WTC11 (cell line): ENCODE measurements at regions not wholly inside any gene's neighbourhood (a gene's known extent, or its start where the extent isn't known, plus 50 kb on each side); places are given as distances from the start of the nearest gene placed in this dataset.

Source experiments
- ATAC-seq: fragments of 200-7000 bp; cut with Tn5 transposase; 2 replicates; pipeline ENCODE4 v1.10.0; 2021; ENCODE audit warnings: mild to moderate bottlenecking, moderate library complexity
- CTCF ChIA-PET: fragments of 300-600 bp; sonication (Branson Sonifier 250); formaldehyde crosslinking; loops from one replicate; lab custom pipeline; 2021; ENCODE audit warnings: antibody characterized with exemption; lab: Charles Lee
- POLR2A ChIA-PET: fragments of 350-600 bp; sonication (Branson Sonifier 250); formaldehyde crosslinking; loops from one replicate; lab custom pipeline; 2021; ENCODE audit warnings: antibody characterized with exemption; lab: Charles Lee
- DNase-seq: peaks from one replicate; pipeline ENCODE4 v3.0.0; 2021; ENCODE audit warnings: low spot score
- H3K27ac Mint-ChIP-seq: 2 replicates; pipeline ENCODE4 v1.8.0; 2021; ENCODE audit warnings: mixed read lengths
- H3K27me3 Mint-ChIP-seq: 2 replicates; pipeline ENCODE4 v1.8.0; 2021; ENCODE audit warnings: low read depth, mild to moderate bottlenecking, moderate library complexity, mixed read lengths
- H3K36me3 Mint-ChIP-seq: 2 replicates; pipeline ENCODE4 v1.8.0; 2021; ENCODE audit warnings: mixed read lengths
- H3K4me1 Mint-ChIP-seq: 2 replicates; pipeline ENCODE4 v1.8.0; 2022; ENCODE audit warnings: mixed read lengths
- H3K4me3 Mint-ChIP-seq: 2 replicates; pipeline ENCODE4 v1.8.0; 2021; ENCODE audit warnings: mild to moderate bottlenecking, moderate library complexity, mixed read lengths
- H3K9me3 Mint-ChIP-seq: 2 replicates; pipeline ENCODE4 v1.8.0; 2021; ENCODE audit warnings: mixed read lengths
- ATF1 ChIP-seq: sonication (generic); formaldehyde crosslinking; IDR thresholded peaks from 2 replicates; pipeline ENCODE4 v1.8.1; 2023; ENCODE audit warnings: mild to moderate bottlenecking, moderate library complexity, missing genetic modification reagents
- ESRRA ChIP-seq: sonication (generic); formaldehyde crosslinking; IDR thresholded peaks from 2 replicates; pipeline ENCODE4 v1.8.1; 2022; ENCODE audit warnings: mild to moderate bottlenecking, missing genetic modification reagents, borderline replicate concordance
- GTF2I ChIP-seq: fragments of 250-450 bp; sonication (Bioruptor Pico); conservative IDR thresholded peaks from 2 replicates; pipeline ENCODE4 v1.4.0; 2021; ENCODE audit warnings: mild to moderate bottlenecking
- NFATC4 ChIP-seq: fragments of 250-450 bp; sonication (Bioruptor Pico); IDR thresholded peaks from 2 replicates; pipeline ENCODE4 v1.9.0; 2021; ENCODE audit warnings: mild to moderate bottlenecking
- SMAD3 ChIP-seq: sonication (generic); formaldehyde crosslinking; IDR thresholded peaks from 2 replicates; pipeline ENCODE4 v1.8.0; 2022; ENCODE audit warnings: missing genetic modification reagents, mild to moderate bottlenecking, borderline replicate concordance
- TP53 ChIP-seq: sonication (generic); formaldehyde crosslinking; IDR thresholded peaks from 2 replicates; pipeline ENCODE4 v1.8.1; 2023; ENCODE audit warnings: mild to moderate bottlenecking, missing genetic modification reagents
- TF ChIP-seq, protein P1 (sequence below): sonication (generic); formaldehyde crosslinking; IDR thresholded peaks from 2 replicates; pipeline ENCODE4 v1.8.1; 2023; ENCODE audit warnings: mild to moderate bottlenecking, missing genetic modification reagents
- TF ChIP-seq, protein P2 (sequence below): sonication (generic); formaldehyde crosslinking; IDR thresholded peaks from 2 replicates; pipeline ENCODE4 v1.8.1; 2023; ENCODE audit warnings: mild to moderate bottlenecking, missing genetic modification reagents, moderate library complexity
- TF ChIP-seq, protein P3 (sequence below): sonication (generic); formaldehyde crosslinking; conservative IDR thresholded peaks from 2 replicates; pipeline ENCODE4 v1.8.1; 2022; ENCODE audit warnings: mild to moderate bottlenecking, missing genetic modification reagents
- TF ChIP-seq, protein P4 (sequence below): sonication (generic); formaldehyde crosslinking; IDR thresholded peaks from 2 replicates; pipeline ENCODE4 v1.8.1; 2022; ENCODE audit warnings: missing genetic modification reagents, borderline replicate concordance
- TF ChIP-seq, protein P5 (sequence below): sonication (generic); formaldehyde crosslinking; IDR thresholded peaks from 2 replicates; pipeline ENCODE4 v1.8.0; 2022; ENCODE audit warnings: missing genetic modification reagents
- TF ChIP-seq, protein P6 (sequence below): fragments of 250-450 bp; sonication (Bioruptor Pico); conservative IDR thresholded peaks from 2 replicates; pipeline ENCODE4 v1.9.0; 2021; ENCODE audit warnings: mild to moderate bottlenecking
- TF ChIP-seq, protein P7 (sequence below): sonication (generic); formaldehyde crosslinking; IDR thresholded peaks from 2 replicates; pipeline ENCODE4 v1.8.0; 2023; ENCODE audit warnings: mild to moderate bottlenecking, missing genetic modification reagents
- TF ChIP-seq, protein P8 (sequence below): sonication (generic); formaldehyde crosslinking; conservative IDR thresholded peaks from 2 replicates; pipeline ENCODE4 v1.8.1; 2023; ENCODE audit warnings: mild to moderate bottlenecking, low read depth, missing genetic modification reagents, moderate library complexity

DNA sequence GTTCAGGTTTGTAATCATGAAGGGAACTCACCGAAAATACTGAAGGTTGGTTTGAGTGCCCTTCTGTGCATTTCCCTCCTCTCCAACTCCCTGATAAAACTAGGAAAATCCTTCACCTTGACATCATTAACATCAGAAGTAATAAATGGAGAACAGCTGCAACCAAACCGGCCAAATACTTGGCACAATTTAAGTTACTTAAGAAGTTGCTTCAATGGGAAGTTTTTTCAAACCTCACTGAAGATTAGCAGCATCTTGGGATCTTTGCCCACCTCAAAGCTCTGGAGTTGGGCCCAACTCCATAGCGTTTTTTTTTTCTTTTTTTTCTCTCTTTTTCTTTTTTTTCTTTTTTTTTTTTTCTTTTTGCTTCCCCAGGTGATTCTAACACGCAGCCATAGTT is 784.8 kb downstream of the KCNA4 start:
- TF ChIP-seq, protein P1, sequence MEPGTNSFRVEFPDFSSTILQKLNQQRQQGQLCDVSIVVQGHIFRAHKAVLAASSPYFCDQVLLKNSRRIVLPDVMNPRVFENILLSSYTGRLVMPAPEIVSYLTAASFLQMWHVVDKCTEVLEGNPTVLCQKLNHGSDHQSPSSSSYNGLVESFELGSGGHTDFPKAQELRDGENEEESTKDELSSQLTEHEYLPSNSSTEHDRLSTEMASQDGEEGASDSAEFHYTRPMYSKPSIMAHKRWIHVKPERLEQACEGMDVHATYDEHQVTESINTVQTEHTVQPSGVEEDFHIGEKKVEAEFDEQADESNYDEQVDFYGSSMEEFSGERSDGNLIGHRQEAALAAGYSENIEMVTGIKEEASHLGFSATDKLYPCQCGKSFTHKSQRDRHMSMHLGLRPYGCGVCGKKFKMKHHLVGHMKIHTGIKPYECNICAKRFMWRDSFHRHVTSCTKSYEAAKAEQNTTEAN: no peak
- TF ChIP-seq NFATC4 (no peak), GTF2I (CRISPR knock-in tag) (no peak)
- TF ChIP-seq, protein P2, sequence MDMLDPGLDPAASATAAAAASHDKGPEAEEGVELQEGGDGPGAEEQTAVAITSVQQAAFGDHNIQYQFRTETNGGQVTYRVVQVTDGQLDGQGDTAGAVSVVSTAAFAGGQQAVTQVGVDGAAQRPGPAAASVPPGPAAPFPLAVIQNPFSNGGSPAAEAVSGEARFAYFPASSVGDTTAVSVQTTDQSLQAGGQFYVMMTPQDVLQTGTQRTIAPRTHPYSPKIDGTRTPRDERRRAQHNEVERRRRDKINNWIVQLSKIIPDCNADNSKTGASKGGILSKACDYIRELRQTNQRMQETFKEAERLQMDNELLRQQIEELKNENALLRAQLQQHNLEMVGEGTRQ (CRISPR knock-in tag): no peak
- TF ChIP-seq, protein P3, sequence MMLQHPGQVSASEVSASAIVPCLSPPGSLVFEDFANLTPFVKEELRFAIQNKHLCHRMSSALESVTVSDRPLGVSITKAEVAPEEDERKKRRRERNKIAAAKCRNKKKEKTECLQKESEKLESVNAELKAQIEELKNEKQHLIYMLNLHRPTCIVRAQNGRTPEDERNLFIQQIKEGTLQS (CRISPR knock-in tag): no peak
- TF ChIP-seq, all 79 proteins: peak for 0
- H3K36me3 Mint-ChIP-seq: no peaks in the 10 kb centered on the region
- H3K27me3 Mint-ChIP-seq: no peaks in the 10 kb centered on the region
- H3K27ac Mint-ChIP-seq: no peak overlapping the region
- no peak for ATAC-seq
- POLR2A ChIA-PET: no interaction called here
- DNase-seq: no peak
- H3K4me1 Mint-ChIP-seq: no peaks in the 10 kb centered on the region
- H3K4me3 Mint-ChIP-seq: no peak overlapping the region
- H3K9me3 Mint-ChIP-seq: no peaks in the 10 kb centered on the region
- CTCF ChIA-PET: no interaction called here

DNA sequence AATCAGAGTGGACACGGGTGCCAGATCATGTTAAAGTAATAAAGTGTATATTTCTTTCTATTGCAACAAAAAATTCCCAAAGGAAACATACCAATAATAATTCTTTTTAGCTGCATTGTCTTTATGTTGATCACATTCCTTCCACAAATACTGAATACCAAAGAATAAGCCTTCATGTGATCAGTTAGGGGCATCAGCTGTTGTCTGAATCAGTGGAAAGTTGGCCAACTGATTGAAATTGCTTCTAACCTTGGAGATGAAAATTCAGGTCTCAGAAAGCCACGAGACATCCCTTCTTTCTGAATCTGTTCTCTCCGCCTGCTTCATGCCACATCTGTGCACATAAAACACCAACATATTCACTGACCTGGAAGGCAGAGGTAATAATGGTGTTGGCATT is 785.2 kb downstream of the KCNA4 start:
- ATAC-seq: no peak
- H3K4me1 Mint-ChIP-seq: no peaks in the 10 kb centered on the region
- H3K9me3 Mint-ChIP-seq: no peaks in the 10 kb centered on the region
- POLR2A ChIA-PET: no interaction called here
- H3K27me3 Mint-ChIP-seq: no peaks in the 10 kb centered on the region
- CTCF ChIA-PET: no interaction called here
- no peaks in the 10 kb centered on the region for H3K36me3 Mint-ChIP-seq
- DNase-seq: no peak
- no peak overlapping the region for H3K4me3 Mint-ChIP-seq
- TF ChIP-seq, protein P4, sequence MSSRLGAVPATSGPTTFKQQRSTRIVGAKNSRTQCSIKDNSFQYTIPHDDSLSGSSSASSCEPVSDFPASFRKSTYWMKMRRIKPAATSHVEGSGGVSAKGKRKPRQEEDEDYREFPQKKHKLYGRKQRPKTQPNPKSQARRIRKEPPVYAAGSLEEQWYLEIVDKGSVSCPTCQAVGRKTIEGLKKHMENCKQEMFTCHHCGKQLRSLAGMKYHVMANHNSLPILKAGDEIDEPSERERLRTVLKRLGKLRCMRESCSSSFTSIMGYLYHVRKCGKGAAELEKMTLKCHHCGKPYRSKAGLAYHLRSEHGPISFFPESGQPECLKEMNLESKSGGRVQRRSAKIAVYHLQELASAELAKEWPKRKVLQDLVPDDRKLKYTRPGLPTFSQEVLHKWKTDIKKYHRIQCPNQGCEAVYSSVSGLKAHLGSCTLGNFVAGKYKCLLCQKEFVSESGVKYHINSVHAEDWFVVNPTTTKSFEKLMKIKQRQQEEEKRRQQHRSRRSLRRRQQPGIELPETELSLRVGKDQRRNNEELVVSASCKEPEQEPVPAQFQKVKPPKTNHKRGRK (CRISPR knock-in tag): no peak
- H3K27ac Mint-ChIP-seq: no peak overlapping the region

DNA sequence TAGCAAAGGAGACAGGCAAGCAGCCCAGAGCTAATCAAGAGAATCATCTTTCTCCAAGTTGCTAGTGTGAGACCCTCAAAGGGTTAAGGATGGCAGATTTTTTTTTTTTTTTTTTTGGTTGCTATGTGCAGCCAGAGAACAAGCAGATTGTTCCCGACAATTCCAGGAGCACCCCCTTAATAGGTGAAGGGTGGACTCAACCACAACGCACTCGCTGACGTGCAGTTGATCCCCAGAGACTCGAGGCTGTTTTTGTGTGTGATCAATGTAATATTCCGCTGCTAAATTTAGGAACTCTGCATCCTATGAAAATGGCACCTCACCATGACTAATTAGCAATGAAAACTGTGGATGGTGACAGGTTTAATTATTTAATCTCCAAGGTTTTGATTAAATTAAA is 789.0 kb downstream of the KCNA4 start:
- peaks cover 10% of the 10 kb centered on the region for H3K4me1 Mint-ChIP-seq
- H3K4me3 Mint-ChIP-seq: no peak overlapping the region
- POLR2A ChIA-PET: no interaction called here
- no peak for DNase-seq
- peaks cover 10% of the 10 kb centered on the region for H3K9me3 Mint-ChIP-seq
- no peaks in the 10 kb centered on the region for H3K36me3 Mint-ChIP-seq
- ATAC-seq: no peak
- CTCF ChIA-PET: no interaction called here
- H3K27ac Mint-ChIP-seq: no peak overlapping the region
- H3K27me3 Mint-ChIP-seq: no peaks in the 10 kb centered on the region
- TF ChIP-seq SMAD3 (CRISPR knock-in tag) (no peak), ATF1 (CRISPR knock-in tag) (no peak), ESRRA (CRISPR knock-in tag) (no peak), TP53 (CRISPR knock-in tag) (no peak)
- TF ChIP-seq, protein P5, sequence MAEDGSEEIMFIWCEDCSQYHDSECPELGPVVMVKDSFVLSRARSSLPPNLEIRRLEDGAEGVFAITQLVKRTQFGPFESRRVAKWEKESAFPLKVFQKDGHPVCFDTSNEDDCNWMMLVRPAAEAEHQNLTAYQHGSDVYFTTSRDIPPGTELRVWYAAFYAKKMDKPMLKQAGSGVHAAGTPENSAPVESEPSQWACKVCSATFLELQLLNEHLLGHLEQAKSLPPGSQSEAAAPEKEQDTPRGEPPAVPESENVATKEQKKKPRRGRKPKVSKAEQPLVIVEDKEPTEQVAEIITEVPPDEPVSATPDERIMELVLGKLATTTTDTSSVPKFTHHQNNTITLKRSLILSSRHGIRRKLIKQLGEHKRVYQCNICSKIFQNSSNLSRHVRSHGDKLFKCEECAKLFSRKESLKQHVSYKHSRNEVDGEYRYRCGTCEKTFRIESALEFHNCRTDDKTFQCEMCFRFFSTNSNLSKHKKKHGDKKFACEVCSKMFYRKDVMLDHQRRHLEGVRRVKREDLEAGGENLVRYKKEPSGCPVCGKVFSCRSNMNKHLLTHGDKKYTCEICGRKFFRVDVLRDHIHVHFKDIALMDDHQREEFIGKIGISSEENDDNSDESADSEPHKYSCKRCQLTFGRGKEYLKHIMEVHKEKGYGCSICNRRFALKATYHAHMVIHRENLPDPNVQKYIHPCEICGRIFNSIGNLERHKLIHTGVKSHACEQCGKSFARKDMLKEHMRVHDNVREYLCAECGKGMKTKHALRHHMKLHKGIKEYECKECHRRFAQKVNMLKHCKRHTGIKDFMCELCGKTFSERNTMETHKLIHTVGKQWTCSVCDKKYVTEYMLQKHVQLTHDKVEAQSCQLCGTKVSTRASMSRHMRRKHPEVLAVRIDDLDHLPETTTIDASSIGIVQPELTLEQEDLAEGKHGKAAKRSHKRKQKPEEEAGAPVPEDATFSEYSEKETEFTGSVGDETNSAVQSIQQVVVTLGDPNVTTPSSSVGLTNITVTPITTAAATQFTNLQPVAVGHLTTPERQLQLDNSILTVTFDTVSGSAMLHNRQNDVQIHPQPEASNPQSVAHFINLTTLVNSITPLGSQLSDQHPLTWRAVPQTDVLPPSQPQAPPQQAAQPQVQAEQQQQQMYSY: no peak
- TF ChIP-seq, protein P6, sequence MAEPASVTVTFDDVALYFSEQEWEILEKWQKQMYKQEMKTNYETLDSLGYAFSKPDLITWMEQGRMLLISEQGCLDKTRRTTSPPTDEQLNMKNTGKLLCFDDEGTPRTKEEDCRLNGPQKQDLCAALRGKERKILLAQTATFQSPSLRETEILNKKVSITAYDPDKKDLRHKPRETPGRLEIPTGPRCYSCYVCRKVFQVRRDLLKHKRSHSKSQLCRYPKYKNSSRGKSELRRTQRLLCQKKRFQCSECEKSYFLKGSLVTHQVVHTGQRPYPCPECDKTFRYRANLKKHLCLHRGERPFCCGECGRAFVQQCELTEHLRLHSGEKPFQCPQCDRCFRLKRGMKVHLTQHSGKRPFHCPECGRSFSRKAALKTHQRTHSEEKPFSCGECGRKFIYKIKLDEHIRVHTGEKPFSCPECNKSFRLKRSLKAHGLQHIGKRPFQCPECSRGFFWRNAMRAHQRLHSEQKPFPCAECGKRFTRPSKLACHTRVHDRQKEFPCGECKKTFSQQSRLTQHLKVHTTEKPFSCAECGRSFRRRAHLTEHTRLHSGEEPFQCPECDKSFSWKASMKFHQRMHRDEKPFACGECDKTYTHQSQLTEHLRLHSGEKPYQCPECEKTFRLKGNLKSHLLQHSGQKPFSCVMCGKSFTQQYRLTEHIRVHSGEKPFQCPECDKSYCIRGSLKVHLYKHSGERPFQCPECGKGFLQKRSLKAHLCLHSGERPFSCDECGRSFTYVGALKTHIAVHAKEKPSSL: no peak
- TF ChIP-seq, protein P7, sequence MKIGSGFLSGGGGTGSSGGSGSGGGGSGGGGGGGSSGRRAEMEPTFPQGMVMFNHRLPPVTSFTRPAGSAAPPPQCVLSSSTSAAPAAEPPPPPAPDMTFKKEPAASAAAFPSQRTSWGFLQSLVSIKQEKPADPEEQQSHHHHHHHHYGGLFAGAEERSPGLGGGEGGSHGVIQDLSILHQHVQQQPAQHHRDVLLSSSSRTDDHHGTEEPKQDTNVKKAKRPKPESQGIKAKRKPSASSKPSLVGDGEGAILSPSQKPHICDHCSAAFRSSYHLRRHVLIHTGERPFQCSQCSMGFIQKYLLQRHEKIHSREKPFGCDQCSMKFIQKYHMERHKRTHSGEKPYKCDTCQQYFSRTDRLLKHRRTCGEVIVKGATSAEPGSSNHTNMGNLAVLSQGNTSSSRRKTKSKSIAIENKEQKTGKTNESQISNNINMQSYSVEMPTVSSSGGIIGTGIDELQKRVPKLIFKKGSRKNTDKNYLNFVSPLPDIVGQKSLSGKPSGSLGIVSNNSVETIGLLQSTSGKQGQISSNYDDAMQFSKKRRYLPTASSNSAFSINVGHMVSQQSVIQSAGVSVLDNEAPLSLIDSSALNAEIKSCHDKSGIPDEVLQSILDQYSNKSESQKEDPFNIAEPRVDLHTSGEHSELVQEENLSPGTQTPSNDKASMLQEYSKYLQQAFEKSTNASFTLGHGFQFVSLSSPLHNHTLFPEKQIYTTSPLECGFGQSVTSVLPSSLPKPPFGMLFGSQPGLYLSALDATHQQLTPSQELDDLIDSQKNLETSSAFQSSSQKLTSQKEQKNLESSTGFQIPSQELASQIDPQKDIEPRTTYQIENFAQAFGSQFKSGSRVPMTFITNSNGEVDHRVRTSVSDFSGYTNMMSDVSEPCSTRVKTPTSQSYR (CRISPR knock-in tag): no peak
- TF ChIP-seq, protein P8, sequence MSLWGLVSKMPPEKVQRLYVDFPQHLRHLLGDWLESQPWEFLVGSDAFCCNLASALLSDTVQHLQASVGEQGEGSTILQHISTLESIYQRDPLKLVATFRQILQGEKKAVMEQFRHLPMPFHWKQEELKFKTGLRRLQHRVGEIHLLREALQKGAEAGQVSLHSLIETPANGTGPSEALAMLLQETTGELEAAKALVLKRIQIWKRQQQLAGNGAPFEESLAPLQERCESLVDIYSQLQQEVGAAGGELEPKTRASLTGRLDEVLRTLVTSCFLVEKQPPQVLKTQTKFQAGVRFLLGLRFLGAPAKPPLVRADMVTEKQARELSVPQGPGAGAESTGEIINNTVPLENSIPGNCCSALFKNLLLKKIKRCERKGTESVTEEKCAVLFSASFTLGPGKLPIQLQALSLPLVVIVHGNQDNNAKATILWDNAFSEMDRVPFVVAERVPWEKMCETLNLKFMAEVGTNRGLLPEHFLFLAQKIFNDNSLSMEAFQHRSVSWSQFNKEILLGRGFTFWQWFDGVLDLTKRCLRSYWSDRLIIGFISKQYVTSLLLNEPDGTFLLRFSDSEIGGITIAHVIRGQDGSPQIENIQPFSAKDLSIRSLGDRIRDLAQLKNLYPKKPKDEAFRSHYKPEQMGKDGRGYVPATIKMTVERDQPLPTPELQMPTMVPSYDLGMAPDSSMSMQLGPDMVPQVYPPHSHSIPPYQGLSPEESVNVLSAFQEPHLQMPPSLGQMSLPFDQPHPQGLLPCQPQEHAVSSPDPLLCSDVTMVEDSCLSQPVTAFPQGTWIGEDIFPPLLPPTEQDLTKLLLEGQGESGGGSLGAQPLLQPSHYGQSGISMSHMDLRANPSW (CRISPR knock-in tag): no peak
